Naive thymus-derived CD4-positive, alpha-beta T cell (primary cell): ENCODE measurements at regions not wholly inside any gene's neighbourhood (a gene's known extent, or its start where the extent isn't known, plus 50 kb on each side); places are given as distances from the start of the nearest gene placed in this dataset.

Source experiments
- ATAC-seq: fragments of 150-1000 bp; cut with Tn5 transposase; 2 replicates; pipeline ENCODE4 v1.10.0; 2021; ENCODE audit warnings: mild to moderate bottlenecking, moderate library complexity
- CTCF ChIA-PET: fragments of 350-600 bp; sonication (Branson Sonifier 250); formaldehyde crosslinking; loops from one replicate; lab custom pipeline; 2021; ENCODE audit warnings: antibody characterized with exemption; lab: Charles Lee
- POLR2A ChIA-PET: fragments of 350-600 bp; sonication (Branson Sonifier 250); formaldehyde crosslinking; loops from one replicate; lab custom pipeline; 2021; ENCODE audit warnings: antibody characterized with exemption, inconsistent platforms; lab: Charles Lee
- DNase-seq, 9 donors: peaks; one replicate each; pipeline versions ENCODE4 v3.0.0 to v3.0.0-alpha.2; 2020 to 2022; ENCODE audit warnings: mixed read lengths in 1 of 9
- H3K27ac ChIP-seq: one replicate; pipeline ENCODE4 v1.7.0; 2013; ENCODE audit warnings: mild to moderate bottlenecking, low read depth, low read length, moderate library complexity
- H3K27me3 ChIP-seq, 2 donors: one replicate each; pipeline ENCODE4 v1.7.0; 2013; ENCODE audit warnings: low read length in 2 of 2, mild to moderate bottlenecking in 2 of 2, moderate library complexity in 2 of 2; ENCODE audit not compliant: control insufficient read depth in 2 of 2, insufficient read depth in 2 of 2
- H3K36me3 ChIP-seq, 3 experiments: 1 replicate in 2 of 3; 2 replicates in 1 of 3; pipeline ENCODE4 v1.7.0; 2013; ENCODE audit warnings: low read length in 3 of 3, mild to moderate bottlenecking in 3 of 3, moderate library complexity in 1 of 3; ENCODE audit not compliant: insufficient read depth in 3 of 3, control insufficient read depth in 2 of 3
- H3K4me1 ChIP-seq, 2 donors: one replicate each; pipeline ENCODE4 v1.7.0; 2013; ENCODE audit warnings: low read length in 2 of 2, mild to moderate bottlenecking in 2 of 2, moderate library complexity in 1 of 2; ENCODE audit not compliant: control insufficient read depth in 2 of 2, insufficient read depth in 2 of 2
- H3K4me3 ChIP-seq: 2 replicates; pipeline ENCODE4 v1.7.0; 2013; ENCODE audit warnings: mild to moderate bottlenecking, low read length
- H3K9me3 ChIP-seq, 3 experiments: 1 replicate in 2 of 3; 2 replicates in 1 of 3; pipeline ENCODE4 v1.7.0; 2013; ENCODE audit warnings: low read length in 3 of 3; ENCODE audit not compliant: control insufficient read depth in 2 of 3
- H3K27ac Mint-ChIP-seq, 9 donors: one replicate each; pipeline ENCODE4 v1.8.0; 2020 to 2022; ENCODE audit warnings: mixed read lengths in 9 of 9, mild to moderate bottlenecking in 8 of 9, moderate library complexity in 5 of 9, inconsistent platforms in 2 of 9
- H3K27me3 Mint-ChIP-seq, 5 donors: one replicate each; pipeline ENCODE4 v1.8.0; 2021 to 2022; ENCODE audit warnings: mixed read lengths in 5 of 5, mild to moderate bottlenecking in 1 of 5
- H3K36me3 Mint-ChIP-seq, 5 donors: one replicate each; pipeline ENCODE4 v1.8.0; 2020 to 2022; ENCODE audit warnings: mixed read lengths in 5 of 5, mild to moderate bottlenecking in 3 of 5, inconsistent platforms in 1 of 5
- H3K4me1 Mint-ChIP-seq, 7 donors: one replicate each; pipeline ENCODE4 v1.8.0; 2020 to 2022; ENCODE audit warnings: mixed read lengths in 7 of 7, mild to moderate bottlenecking in 3 of 7, inconsistent platforms in 1 of 7
- H3K4me3 Mint-ChIP-seq, 10 donors: one replicate each; pipeline ENCODE4 v1.8.0; 2020 to 2022; ENCODE audit warnings: mild to moderate bottlenecking in 10 of 10, mixed read lengths in 10 of 10, moderate library complexity in 6 of 10, inconsistent platforms in 2 of 10
- H3K9me3 Mint-ChIP-seq, 11 donors: one replicate each; pipeline ENCODE4 v1.8.0; 2020 to 2022; ENCODE audit warnings: mixed read lengths in 11 of 11, mild to moderate bottlenecking in 4 of 11, inconsistent platforms in 1 of 11, moderate library complexity in 1 of 11
- intact Hi-C, 2 donors: fragments of 100-400 bp; cut with micrococcal nuclease; formaldehyde crosslinking; loops; one replicate each; pipeline ENCODE4 v1.15.1; 2023

- peaks cover 0 to 13% (median 0%) of the 10 kb centered on the region in 3 experiments for H3K9me3 ChIP-seq
- DNase-seq (no peak), ATAC-seq (no peak)
- CTCF ChIA-PET: no interaction called here
- H3K4me1 ChIP-seq: no peaks in the 10 kb centered on the region
- H3K9me3 Mint-ChIP-seq: peaks cover 5 to 24% (median 8%) of the 10 kb centered on the region in 11 donors
- H3K27ac ChIP-seq: no peak overlapping the region
- H3K4me3 ChIP-seq: no peak overlapping the region
- intact Hi-C loops: no loop called here
- POLR2A ChIA-PET: no interaction called here
- peaks cover 0 to 6% (median 0%) of the 10 kb centered on the region in 5 donors for H3K36me3 Mint-ChIP-seq
- no peaks in the 10 kb centered on the region for H3K27me3 ChIP-seq
- no peak overlapping the region for H3K27ac Mint-ChIP-seq
- H3K36me3 ChIP-seq: no peaks in the 10 kb centered on the region
- H3K4me1 Mint-ChIP-seq: no peaks in the 10 kb centered on the region
- H3K4me3 Mint-ChIP-seq: no peak overlapping the region
- H3K27me3 Mint-ChIP-seq: peaks cover 0 to 10% (median 7%) of the 10 kb centered on the region in 5 donors
These were observed 1085.0 kb upstream of the TMEM132C start for GRCh38 chr12:127182018-127182417.

GRCh38 chr12:127189992-127190391 is 1077.0 kb upstream of the TMEM132C start:
- CTCF ChIA-PET: no interaction called here
- intact Hi-C loops: no loop called here

GRCh38 chr12:127191129-127191528 is 1075.8 kb upstream of the TMEM132C start:
- Histone ChIP-seq H3K4me1 (no peaks in the 10 kb centered on the region), H3K27ac (no peak overlapping the region), H3K36me3 (no peaks in the 10 kb centered on the region), H3K27me3 (no peaks in the 10 kb centered on the region), H3K4me3 (no peak overlapping the region), H3K9me3 (no peaks in the 10 kb centered on the region)
- intact Hi-C loops: no loop called here
- no peak overlapping the region for H3K27ac Mint-ChIP-seq
- DNase-seq: no peak
- peaks cover 0 to 1% (median 0%) of the 10 kb centered on the region in 7 donors for H3K4me1 Mint-ChIP-seq
- H3K4me3 Mint-ChIP-seq: no peak overlapping the region
- H3K36me3 Mint-ChIP-seq: no peaks in the 10 kb centered on the region
- H3K27me3 Mint-ChIP-seq: peaks cover 0 to 30% (median 10%) of the 10 kb centered on the region in 5 donors
- H3K9me3 Mint-ChIP-seq: peaks cover 0 to 4% (median 0%) of the 10 kb centered on the region in 11 donors
- ChIA-PET POLR2A (no interaction called here), CTCF (no interaction called here)
- no peak for ATAC-seq

More at GRCh38 chr12:127189992-127190391, 1077.0 kb upstream of the TMEM132C start:
- no peak overlapping the region for H3K27ac Mint-ChIP-seq
- ATAC-seq (no peak), DNase-seq (no peak)
- no peak overlapping the region for H3K4me3 ChIP-seq
- H3K4me1 ChIP-seq: no peaks in the 10 kb centered on the region
- no peaks in the 10 kb centered on the region for H3K36me3 ChIP-seq
- POLR2A ChIA-PET: interaction anchor here (0.7 kb wide), 1 partner anchor 142 kb away, joined by 3 read pairs; no protein-coding TSS in a partner anchor
- no peaks in the 10 kb centered on the region for H3K4me1 Mint-ChIP-seq
- peaks cover 0 to 4% (median 0%) of the 10 kb centered on the region in 11 donors for H3K9me3 Mint-ChIP-seq
- H3K36me3 Mint-ChIP-seq: no peaks in the 10 kb centered on the region
- no peak overlapping the region for H3K4me3 Mint-ChIP-seq
- H3K27ac ChIP-seq: no peak overlapping the region
- H3K27me3 ChIP-seq: no peaks in the 10 kb centered on the region
- H3K27me3 Mint-ChIP-seq: peaks cover 0 to 29% (median 8%) of the 10 kb centered on the region in 5 donors
- no peaks in the 10 kb centered on the region for H3K9me3 ChIP-seq

- H3K27ac ChIP-seq: no peak overlapping the region
- no peaks in the 10 kb centered on the region for H3K36me3 Mint-ChIP-seq
- ATAC-seq: no peak
- no peaks in the 10 kb centered on the region for H3K36me3 ChIP-seq
- peaks cover 0 to 4% (median 0%) of the 10 kb centered on the region in 11 donors for H3K9me3 Mint-ChIP-seq
- intact Hi-C loops: no loop called here
- H3K27me3 ChIP-seq: no peaks in the 10 kb centered on the region
- H3K4me1 ChIP-seq: no peaks in the 10 kb centered on the region
- DNase-seq: no peak
- H3K27me3 Mint-ChIP-seq: peaks cover 0 to 37% (median 10%) of the 10 kb centered on the region in 5 donors
- ChIA-PET CTCF (no interaction called here), POLR2A (no interaction called here)
- H3K4me1 Mint-ChIP-seq: peaks cover 0 to 1% (median 0%) of the 10 kb centered on the region in 7 donors
- H3K4me3 ChIP-seq: no peak overlapping the region
- H3K4me3 Mint-ChIP-seq: no peak overlapping the region
- H3K9me3 ChIP-seq: no peaks in the 10 kb centered on the region
- no peak overlapping the region for H3K27ac Mint-ChIP-seq
These were observed 1074.6 kb upstream of the TMEM132C start for GRCh38 chr12:127192391-127192790.

- POLR2A ChIA-PET: no interaction called here
- DNase-seq (no peak), ATAC-seq (no peak)
- H3K4me3 ChIP-seq: no peak overlapping the region
- H3K9me3 Mint-ChIP-seq: peaks cover 0 to 4% (median 0%) of the 10 kb centered on the region in 11 donors
- no peaks in the 10 kb centered on the region for H3K36me3 Mint-ChIP-seq
- no peaks in the 10 kb centered on the region for H3K9me3 ChIP-seq
- no peak overlapping the region for H3K4me3 Mint-ChIP-seq
- CTCF ChIA-PET: no interaction called here
- H3K27ac Mint-ChIP-seq: no peak overlapping the region
- intact Hi-C loops: no loop called here
- H3K4me1 Mint-ChIP-seq: peaks cover 0 to 1% (median 0%) of the 10 kb centered on the region in 7 donors
- H3K4me1 ChIP-seq: no peaks in the 10 kb centered on the region
- H3K27ac ChIP-seq: no peak overlapping the region
- peaks cover 0 to 34% (median 10%) of the 10 kb centered on the region in 5 donors for H3K27me3 Mint-ChIP-seq
- H3K36me3 ChIP-seq: no peaks in the 10 kb centered on the region
- no peaks in the 10 kb centered on the region for H3K27me3 ChIP-seq
These were observed 1073.6 kb upstream of the TMEM132C start for GRCh38 chr12:127193341-127193740.

GRCh38 chr12:127194176-127194575 is 1072.8 kb upstream of the TMEM132C start:
- ATAC-seq: no peak
- no peak for DNase-seq
- Histone ChIP-seq H3K36me3 (no peaks in the 10 kb centered on the region), H3K4me3 (no peak overlapping the region), H3K9me3 (no peaks in the 10 kb centered on the region), H3K27ac (no peak overlapping the region), H3K4me1 (no peaks in the 10 kb centered on the region), H3K27me3 (no peaks in the 10 kb centered on the region)
- peaks cover 0 to 9% (median 2%) of the 10 kb centered on the region in 11 donors for H3K9me3 Mint-ChIP-seq
- H3K4me1 Mint-ChIP-seq: peaks cover 0 to 1% (median 0%) of the 10 kb centered on the region in 7 donors
- H3K27me3 Mint-ChIP-seq: peaks cover 0 to 34% (median 10%) of the 10 kb centered on the region in 5 donors
- intact Hi-C loops: no loop called here
- CTCF ChIA-PET: no interaction called here
- H3K27ac Mint-ChIP-seq: no peak overlapping the region
- H3K36me3 Mint-ChIP-seq: no peaks in the 10 kb centered on the region
- no peak overlapping the region for H3K4me3 Mint-ChIP-seq
- POLR2A ChIA-PET: no interaction called here
